OCI-LY1 (cell line): ENCODE measurements at regions not wholly inside any gene's neighbourhood (a gene's known extent, or its start where the extent isn't known, plus 50 kb on each side); places are given as distances from the start of the nearest gene placed in this dataset.

ENCODE experiments used
- EZH2 ChIP-seq: fragments of 200-600 bp; sonication (generic), shearing (Covaris generic); IDR thresholded peaks from 2 replicates; pipeline ENCODE4 v1.8.0; 2017; ENCODE audit warnings: borderline replicate concordance, mixed run types, mild to moderate bottlenecking, antibody characterized with exemption, low read length, moderate library complexity, mixed read lengths
- TF ChIP-seq, protein P1 (sequence below): fragments of 200-600 bp; sonication (generic), shearing (Covaris generic); IDR thresholded peaks from 2 replicates; pipeline ENCODE4 v1.5.1; 2017; ENCODE audit warnings: mild to moderate bottlenecking, antibody characterized with exemption, low read length, moderate library complexity, mixed read lengths

DNA sequence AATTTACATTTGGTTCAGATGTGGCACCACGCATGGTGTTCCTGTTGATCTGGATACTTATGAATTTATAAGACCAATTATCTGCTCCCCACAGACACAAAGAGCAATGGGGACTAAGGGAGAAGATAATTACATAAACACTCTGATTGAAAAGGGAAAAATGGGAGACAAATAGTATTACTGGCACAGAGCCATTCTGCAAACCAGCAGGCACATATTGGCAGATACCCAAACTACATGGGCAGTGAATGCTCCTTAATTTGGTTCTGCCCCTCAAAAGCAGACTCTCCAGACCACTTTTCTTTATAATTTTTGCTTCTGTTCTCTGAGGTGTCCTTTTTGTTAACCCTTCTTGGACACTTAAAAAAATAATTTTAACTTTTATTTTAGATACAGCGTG is 1674.2 kb downstream of the PCDH9 start:
- TF ChIP-seq, protein P1, sequence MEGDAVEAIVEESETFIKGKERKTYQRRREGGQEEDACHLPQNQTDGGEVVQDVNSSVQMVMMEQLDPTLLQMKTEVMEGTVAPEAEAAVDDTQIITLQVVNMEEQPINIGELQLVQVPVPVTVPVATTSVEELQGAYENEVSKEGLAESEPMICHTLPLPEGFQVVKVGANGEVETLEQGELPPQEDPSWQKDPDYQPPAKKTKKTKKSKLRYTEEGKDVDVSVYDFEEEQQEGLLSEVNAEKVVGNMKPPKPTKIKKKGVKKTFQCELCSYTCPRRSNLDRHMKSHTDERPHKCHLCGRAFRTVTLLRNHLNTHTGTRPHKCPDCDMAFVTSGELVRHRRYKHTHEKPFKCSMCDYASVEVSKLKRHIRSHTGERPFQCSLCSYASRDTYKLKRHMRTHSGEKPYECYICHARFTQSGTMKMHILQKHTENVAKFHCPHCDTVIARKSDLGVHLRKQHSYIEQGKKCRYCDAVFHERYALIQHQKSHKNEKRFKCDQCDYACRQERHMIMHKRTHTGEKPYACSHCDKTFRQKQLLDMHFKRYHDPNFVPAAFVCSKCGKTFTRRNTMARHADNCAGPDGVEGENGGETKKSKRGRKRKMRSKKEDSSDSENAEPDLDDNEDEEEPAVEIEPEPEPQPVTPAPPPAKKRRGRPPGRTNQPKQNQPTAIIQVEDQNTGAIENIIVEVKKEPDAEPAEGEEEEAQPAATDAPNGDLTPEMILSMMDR: no peak
- no peak for TF ChIP-seq EZH2
